ENCODE measurements at regions not wholly inside any gene's neighbourhood (a gene's known extent, or its start where the extent isn't known, plus 50 kb on each side); places are given as distances from the start of the nearest gene placed in this dataset.
"Not testable (repeated sequence)": the region's sequence is repeated elsewhere in the genome, so short reads cannot be mapped to it uniquely, and the experiment has no call there.

- no peak overlapping the region for H3K9ac ChIP-seq (ENCODE audit: low read length)
- H3K36me3 ChIP-seq (ENCODE audit: insufficient read depth, low read length): no peaks in the 10 kb centered on the region
- no peaks in the 10 kb centered on the region for H3K9me3 ChIP-seq (ENCODE audit: low read length)
- no peaks in the 10 kb centered on the region for H3K4me1 ChIP-seq (ENCODE audit: insufficient read depth, low read length)
- H3K27me3 ChIP-seq (ENCODE audit: control insufficient read depth in 1 of 2, insufficient read depth in 2 of 2, low read length in 2 of 2): no peaks in the 10 kb centered on the region
- H3K27ac ChIP-seq (ENCODE audit: low read depth, low read length): no peak overlapping the region
- H3K4me3 ChIP-seq (ENCODE audit: low read depth in 1 of 2, low read length in 2 of 2): no peak overlapping the region
These were observed 509.9 kb upstream of the ZFP42 start for GRCh38 chr4:187485676-187486075.

- no peaks in the 10 kb centered on the region for H3K9me3 ChIP-seq (ENCODE audit: low read length)
- H3K9ac ChIP-seq (ENCODE audit: low read length): no peak overlapping the region
- H3K4me3 ChIP-seq (ENCODE audit: low read depth in 1 of 2, low read length in 2 of 2): no peak overlapping the region
- no peak overlapping the region for H3K27ac ChIP-seq (ENCODE audit: low read depth, low read length)
- no peaks in the 10 kb centered on the region for H3K27me3 ChIP-seq (ENCODE audit: control insufficient read depth in 1 of 2, insufficient read depth in 2 of 2, low read length in 2 of 2)
- H3K4me1 ChIP-seq (ENCODE audit: insufficient read depth, low read length): no peaks in the 10 kb centered on the region
- no peaks in the 10 kb centered on the region for H3K36me3 ChIP-seq (ENCODE audit: insufficient read depth, low read length)
These were observed 504.3 kb upstream of the ZFP42 start for GRCh38 chr4:187491286-187491685.

- Histone ChIP-seq H3K36me3 (ENCODE audit: insufficient read depth, low read length) (no peaks in the 10 kb centered on the region), H3K9ac (ENCODE audit: low read length) (no peak overlapping the region), H3K4me1 (ENCODE audit: insufficient read depth, low read length) (no peaks in the 10 kb centered on the region), H3K27me3 (ENCODE audit: control insufficient read depth in 1 of 2, insufficient read depth in 2 of 2, low read length in 2 of 2) (no peaks in the 10 kb centered on the region), H3K27ac (ENCODE audit: low read depth, low read length) (no peak overlapping the region), H3K9me3 (ENCODE audit: low read length) (no peaks in the 10 kb centered on the region), H3K4me3 (ENCODE audit: low read depth in 1 of 2, low read length in 2 of 2) (no peak overlapping the region)
These were observed 503.6 kb upstream of the ZFP42 start for GRCh38 chr4:187491959-187492358.

- no peak overlapping the region for H3K4me3 ChIP-seq (ENCODE audit: low read depth in 1 of 2, low read length in 2 of 2)
- no peaks in the 10 kb centered on the region for H3K9me3 ChIP-seq (ENCODE audit: low read length)
- no peak overlapping the region for H3K9ac ChIP-seq (ENCODE audit: low read length)
- no peaks in the 10 kb centered on the region for H3K4me1 ChIP-seq (ENCODE audit: insufficient read depth, low read length)
- H3K27me3 ChIP-seq (ENCODE audit: control insufficient read depth in 1 of 2, insufficient read depth in 2 of 2, low read length in 2 of 2): no peaks in the 10 kb centered on the region
- no peak overlapping the region for H3K27ac ChIP-seq (ENCODE audit: low read depth, low read length)
- H3K36me3 ChIP-seq (ENCODE audit: insufficient read depth, low read length): no peaks in the 10 kb centered on the region
These were observed 501.9 kb upstream of the ZFP42 start for GRCh38 chr4:187493661-187494060.

- no peak overlapping the region for H3K9ac ChIP-seq (ENCODE audit: low read length)
- H3K4me1 ChIP-seq (ENCODE audit: insufficient read depth, low read length): no peaks in the 10 kb centered on the region
- no peaks in the 10 kb centered on the region for H3K9me3 ChIP-seq (ENCODE audit: low read length)
- H3K27me3 ChIP-seq (ENCODE audit: control insufficient read depth in 1 of 2, insufficient read depth in 2 of 2, low read length in 2 of 2): no peaks in the 10 kb centered on the region
- H3K4me3 ChIP-seq (ENCODE audit: low read depth in 1 of 2, low read length in 2 of 2): no peak overlapping the region
- no peaks in the 10 kb centered on the region for H3K36me3 ChIP-seq (ENCODE audit: insufficient read depth, low read length)
- no peak overlapping the region for H3K27ac ChIP-seq (ENCODE audit: low read depth, low read length)
These were observed 495.6 kb upstream of the ZFP42 start for GRCh38 chr4:187499956-187500355.

DNA sequence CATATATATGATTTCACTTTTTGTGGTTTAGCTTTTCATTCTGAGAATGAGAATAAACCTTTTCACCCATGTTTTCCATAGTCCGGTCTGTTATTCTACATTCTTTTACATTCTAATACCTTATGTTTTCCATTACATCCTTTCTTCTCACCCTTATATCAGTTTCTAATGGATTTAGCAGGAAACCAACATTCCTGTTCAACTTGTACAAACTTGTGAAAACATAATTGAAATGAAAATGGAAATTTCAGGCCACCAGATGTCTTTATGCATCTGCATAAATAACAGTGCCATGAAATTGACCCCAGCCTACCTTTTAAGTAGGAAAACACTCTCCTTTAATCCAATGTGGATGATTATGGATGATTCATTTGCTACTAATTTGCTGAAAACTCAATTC lies 494.8 kb upstream of the ZFP42 start:
- Histone ChIP-seq H3K4me1 (ENCODE audit: insufficient read depth, low read length) (no peaks in the 10 kb centered on the region), H3K4me3 (ENCODE audit: low read depth in 1 of 2, low read length in 2 of 2) (no peak overlapping the region), H3K9ac (ENCODE audit: low read length) (no peak overlapping the region), H3K9me3 (ENCODE audit: low read length) (no peaks in the 10 kb centered on the region), H3K36me3 (ENCODE audit: insufficient read depth, low read length) (no peaks in the 10 kb centered on the region), H3K27me3 (ENCODE audit: control insufficient read depth in 1 of 2, insufficient read depth in 2 of 2, low read length in 2 of 2) (no peaks in the 10 kb centered on the region), H3K27ac (ENCODE audit: low read depth, low read length) (no peak overlapping the region)

GRCh38 chr4:187501731-187502130 lies 493.8 kb upstream of the ZFP42 start:
- Histone ChIP-seq H3K4me3 (ENCODE audit: low read depth in 1 of 2, low read length in 2 of 2) (no peak overlapping the region), H3K9me3 (ENCODE audit: low read length) (no peaks in the 10 kb centered on the region), H3K9ac (ENCODE audit: low read length) (no peak overlapping the region), H3K27me3 (ENCODE audit: control insufficient read depth in 1 of 2, insufficient read depth in 2 of 2, low read length in 2 of 2) (no peaks in the 10 kb centered on the region), H3K27ac (ENCODE audit: low read depth, low read length) (no peak overlapping the region), H3K36me3 (ENCODE audit: insufficient read depth, low read length) (no peaks in the 10 kb centered on the region), H3K4me1 (ENCODE audit: insufficient read depth, low read length) (no peaks in the 10 kb centered on the region)

- H3K9ac ChIP-seq (ENCODE audit: low read length): no peak overlapping the region
- no peak overlapping the region for H3K27ac ChIP-seq (ENCODE audit: low read depth, low read length)
- H3K4me3 ChIP-seq (ENCODE audit: low read depth in 1 of 2, low read length in 2 of 2): no peak overlapping the region
- no peaks in the 10 kb centered on the region for H3K27me3 ChIP-seq (ENCODE audit: control insufficient read depth in 1 of 2, insufficient read depth in 2 of 2, low read length in 2 of 2)
- no peaks in the 10 kb centered on the region for H3K4me1 ChIP-seq (ENCODE audit: insufficient read depth, low read length)
- no peaks in the 10 kb centered on the region for H3K9me3 ChIP-seq (ENCODE audit: low read length)
- H3K36me3 ChIP-seq (ENCODE audit: insufficient read depth, low read length): no peaks in the 10 kb centered on the region
These were observed 490.4 kb upstream of the ZFP42 start for GRCh38 chr4:187504974-187505797.

DNA sequence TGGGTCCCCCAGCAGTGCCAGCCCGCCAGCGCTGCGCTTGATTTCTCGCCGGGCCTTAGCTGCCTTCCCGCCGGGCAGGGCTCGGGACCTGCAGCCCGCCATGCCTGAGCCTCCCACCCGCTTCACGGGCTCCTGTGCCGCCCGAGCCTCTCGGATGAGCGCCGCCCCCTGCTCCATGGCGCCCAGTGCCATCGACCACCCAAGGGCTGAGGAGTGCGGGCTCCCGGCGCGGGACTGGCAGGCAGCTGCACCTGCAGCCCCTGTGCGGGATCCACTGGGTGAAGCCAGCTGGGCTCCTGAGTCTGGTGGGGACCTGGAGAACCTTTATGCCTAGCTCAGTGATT lies 489.8 kb upstream of the ZFP42 start:
- not testable (repeated sequence) for H3K4me1 ChIP-seq (ENCODE audit: insufficient read depth, low read length); H3K27me3 ChIP-seq (ENCODE audit: control insufficient read depth in 1 of 2, insufficient read depth in 2 of 2, low read length in 2 of 2); H3K27ac ChIP-seq (ENCODE audit: low read depth, low read length); H3K36me3 ChIP-seq (ENCODE audit: insufficient read depth, low read length); H3K9me3 ChIP-seq (ENCODE audit: low read length); H3K9ac ChIP-seq (ENCODE audit: low read length); H3K4me3 ChIP-seq (ENCODE audit: low read depth in 1 of 2, low read length in 2 of 2)

DNA sequence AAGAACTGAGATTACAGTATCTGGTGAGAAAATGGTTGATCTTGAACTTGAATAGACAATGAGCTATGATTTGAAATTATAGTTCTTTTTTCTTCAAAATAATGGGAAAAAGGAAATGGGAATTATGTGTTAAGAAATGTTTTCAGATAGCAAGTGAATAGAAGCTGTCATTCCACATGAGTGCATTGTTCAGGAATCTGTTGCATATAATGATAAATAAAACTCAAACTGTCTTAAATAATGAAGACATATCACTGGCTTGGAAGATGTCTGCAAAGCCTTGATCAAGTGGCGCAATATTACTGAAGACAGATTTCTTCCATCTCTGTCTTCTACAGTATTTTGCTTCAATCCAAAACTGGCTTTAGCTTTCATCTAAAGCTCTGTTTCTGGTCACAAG lies 479.3 kb upstream of the ZFP42 start:
- no peaks in the 10 kb centered on the region for H3K4me1 ChIP-seq (ENCODE audit: insufficient read depth, low read length)
- no peaks in the 10 kb centered on the region for H3K9me3 ChIP-seq (ENCODE audit: low read length)
- no peaks in the 10 kb centered on the region for H3K27me3 ChIP-seq (ENCODE audit: control insufficient read depth in 1 of 2, insufficient read depth in 2 of 2, low read length in 2 of 2)
- no peak overlapping the region for H3K27ac ChIP-seq (ENCODE audit: low read depth, low read length)
- H3K36me3 ChIP-seq (ENCODE audit: insufficient read depth, low read length): no peaks in the 10 kb centered on the region
- no peak overlapping the region for H3K4me3 ChIP-seq (ENCODE audit: low read depth in 1 of 2, low read length in 2 of 2)
- no peak overlapping the region for H3K9ac ChIP-seq (ENCODE audit: low read length)

DNA sequence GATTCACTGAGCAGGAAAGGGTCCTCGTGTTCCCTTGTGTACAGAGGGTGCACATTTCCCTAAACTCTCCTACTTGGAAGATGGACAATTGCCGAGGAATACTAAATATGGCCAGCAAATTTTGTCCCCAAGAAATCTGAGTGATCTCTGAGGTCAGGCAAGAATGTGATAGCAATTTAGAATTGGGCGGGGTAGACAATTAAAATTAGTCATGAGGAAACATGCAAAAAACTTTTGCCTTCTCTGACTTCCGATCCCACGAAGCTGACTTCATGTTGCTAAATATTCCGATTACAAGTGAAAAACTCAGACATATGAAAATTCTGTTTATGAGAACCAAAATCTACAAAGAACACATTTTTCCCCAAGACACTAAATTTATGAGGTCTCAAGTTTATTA lies 453.9 kb upstream of the ZFP42 start:
- Histone ChIP-seq H3K27ac (ENCODE audit: low read depth, low read length) (no peak overlapping the region), H3K27me3 (ENCODE audit: control insufficient read depth in 1 of 2, insufficient read depth in 2 of 2, low read length in 2 of 2) (no peaks in the 10 kb centered on the region), H3K9me3 (ENCODE audit: low read length) (no peaks in the 10 kb centered on the region), H3K9ac (ENCODE audit: low read length) (no peak overlapping the region), H3K4me3 (ENCODE audit: low read depth in 1 of 2, low read length in 2 of 2) (no peak overlapping the region), H3K36me3 (ENCODE audit: insufficient read depth, low read length) (no peaks in the 10 kb centered on the region), H3K4me1 (ENCODE audit: insufficient read depth, low read length) (no peaks in the 10 kb centered on the region)

DNA sequence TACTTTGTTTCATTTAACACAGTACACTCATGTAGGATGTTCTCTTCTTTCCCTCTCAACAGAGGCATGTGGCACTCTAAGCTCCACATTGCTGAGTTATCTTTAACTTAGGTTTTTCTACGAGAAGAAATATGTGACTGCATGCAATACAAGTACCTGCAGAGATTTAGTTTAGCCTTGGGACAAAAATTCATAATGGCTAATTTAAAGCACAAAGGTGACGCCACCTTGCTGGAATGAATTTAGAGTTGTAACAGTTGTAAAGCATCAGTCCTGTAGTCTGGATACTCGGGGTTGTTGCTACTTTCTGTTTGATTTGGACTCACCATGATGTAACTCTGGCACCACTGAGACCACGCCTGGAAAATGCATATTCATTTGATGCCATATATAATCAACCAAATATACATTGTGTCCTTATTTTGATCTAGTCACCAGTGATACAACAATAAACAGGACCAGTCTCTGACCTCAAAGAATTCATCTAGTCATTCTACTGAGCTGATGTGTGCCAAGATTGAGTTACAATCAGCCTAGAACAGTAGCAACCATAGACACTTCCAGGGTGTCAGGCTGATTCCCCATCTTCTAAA lies 451.0 kb upstream of the ZFP42 start:
- H3K36me3 ChIP-seq (ENCODE audit: insufficient read depth, low read length): no peaks in the 10 kb centered on the region
- H3K27me3 ChIP-seq (ENCODE audit: control insufficient read depth in 1 of 2, insufficient read depth in 2 of 2, low read length in 2 of 2): no peaks in the 10 kb centered on the region
- H3K9me3 ChIP-seq (ENCODE audit: low read length): no peaks in the 10 kb centered on the region
- H3K4me1 ChIP-seq (ENCODE audit: insufficient read depth, low read length): no peaks in the 10 kb centered on the region
- no peak overlapping the region for H3K9ac ChIP-seq (ENCODE audit: low read length)
- H3K27ac ChIP-seq (ENCODE audit: low read depth, low read length): no peak overlapping the region
- no peak overlapping the region for H3K4me3 ChIP-seq (ENCODE audit: low read depth in 1 of 2, low read length in 2 of 2)
